HG02981 (cell line): ENCODE measurements at regions not wholly inside any gene's neighbourhood (a gene's known extent, or its start where the extent isn't known, plus 50 kb on each side); places are given as distances from the start of the nearest gene placed in this dataset.
"Not testable (repeated sequence)": the region's sequence is repeated elsewhere in the genome, so short reads cannot be mapped to it uniquely, and the experiment has no call there.

ENCODE experiments used
- ATAC-seq: cut with Tn5 transposase; IDR thresholded peaks from one replicate; pipeline ENCODE4 v1.9.1; 2021; ENCODE audit warnings: mild to moderate bottlenecking, moderate library complexity; ENCODE audit not compliant: unreplicated experiment

DNA sequence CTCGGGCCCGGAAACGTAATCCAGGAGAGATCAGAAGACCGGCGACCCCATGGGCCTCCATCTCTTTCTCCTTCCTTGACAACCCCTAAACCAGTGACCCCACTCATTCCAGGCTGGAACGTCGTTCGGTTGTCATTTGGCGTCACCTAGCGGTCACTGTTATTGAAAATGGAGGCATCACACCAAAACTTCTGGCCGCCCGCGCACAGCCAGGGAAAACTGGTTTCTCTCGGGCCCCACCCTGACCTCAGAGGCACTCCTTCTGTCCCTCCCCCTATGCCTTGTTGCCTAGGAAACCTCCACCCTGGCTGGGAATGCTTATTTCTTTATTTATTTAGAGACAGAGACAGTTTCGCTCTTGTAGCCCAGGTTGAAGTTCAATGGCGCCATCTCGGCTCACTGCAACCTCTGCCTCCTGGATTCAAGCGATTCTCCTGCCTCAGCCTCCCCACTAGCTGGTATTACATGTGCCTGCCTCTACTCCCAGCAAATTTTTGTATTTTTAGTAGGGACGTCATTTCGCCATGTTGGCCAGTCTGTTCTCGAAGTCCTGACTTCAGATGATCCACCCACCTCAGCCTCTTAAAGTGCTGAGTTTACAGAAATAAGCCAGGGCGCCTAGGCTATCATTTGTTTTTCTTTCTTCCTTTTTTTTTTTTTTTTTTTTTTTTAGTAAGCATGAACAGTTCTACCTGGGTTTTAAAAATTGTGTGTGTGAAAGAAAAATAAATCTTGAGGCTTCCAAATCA lies 2144.1 kb upstream of the TPTE start:
- ATAC-seq = peak; percentile 57

GRCh38 chr21:8380419-8381079 lies 2140.8 kb upstream of the TPTE start:
- not testable (repeated sequence) for ATAC-seq

DNA sequence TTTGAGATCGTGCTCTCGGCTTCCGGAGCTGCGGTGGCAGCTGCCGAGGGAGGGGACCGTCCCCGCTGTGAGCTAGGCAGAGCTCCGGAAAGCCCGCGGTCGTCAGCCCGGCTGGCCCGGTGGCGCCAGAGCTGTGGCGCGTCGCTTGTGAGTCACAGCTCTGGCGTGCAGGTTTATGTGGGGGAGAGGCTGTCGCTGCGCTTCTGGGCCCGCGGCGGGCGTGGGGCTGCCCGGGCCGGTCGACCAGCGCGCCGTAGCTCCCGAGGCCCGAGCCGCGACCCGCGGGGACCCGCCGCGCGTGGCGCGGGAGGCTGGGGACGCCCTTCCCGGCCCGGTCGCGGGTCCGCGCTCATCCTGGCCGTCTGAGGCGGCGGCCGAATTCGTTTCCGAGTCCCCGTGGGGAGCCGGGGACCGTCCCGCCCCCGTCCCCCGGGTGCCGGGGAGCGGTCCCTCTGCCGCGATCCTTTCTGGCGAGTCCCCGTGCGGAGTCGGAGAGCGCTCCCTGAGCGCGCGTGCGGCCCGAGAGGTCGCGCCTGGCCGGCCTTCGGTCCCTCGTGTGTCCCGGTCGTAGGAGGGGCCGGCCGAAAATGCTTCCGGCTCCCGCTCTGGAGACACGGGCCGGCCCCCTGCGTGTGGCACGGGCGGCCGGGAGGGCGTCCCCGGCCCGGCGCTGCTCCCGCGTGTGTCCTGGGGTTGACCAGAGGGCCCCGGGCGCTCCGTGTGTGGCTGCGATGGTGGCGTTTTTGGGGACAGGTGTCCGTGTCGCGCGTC lies 2133.0 kb upstream of the TPTE start:
- not testable (repeated sequence) for ATAC-seq

- not testable (repeated sequence) for ATAC-seq
These were observed 2132.5 kb upstream of the TPTE start for GRCh38 chr21:8388940-8389238.

DNA sequence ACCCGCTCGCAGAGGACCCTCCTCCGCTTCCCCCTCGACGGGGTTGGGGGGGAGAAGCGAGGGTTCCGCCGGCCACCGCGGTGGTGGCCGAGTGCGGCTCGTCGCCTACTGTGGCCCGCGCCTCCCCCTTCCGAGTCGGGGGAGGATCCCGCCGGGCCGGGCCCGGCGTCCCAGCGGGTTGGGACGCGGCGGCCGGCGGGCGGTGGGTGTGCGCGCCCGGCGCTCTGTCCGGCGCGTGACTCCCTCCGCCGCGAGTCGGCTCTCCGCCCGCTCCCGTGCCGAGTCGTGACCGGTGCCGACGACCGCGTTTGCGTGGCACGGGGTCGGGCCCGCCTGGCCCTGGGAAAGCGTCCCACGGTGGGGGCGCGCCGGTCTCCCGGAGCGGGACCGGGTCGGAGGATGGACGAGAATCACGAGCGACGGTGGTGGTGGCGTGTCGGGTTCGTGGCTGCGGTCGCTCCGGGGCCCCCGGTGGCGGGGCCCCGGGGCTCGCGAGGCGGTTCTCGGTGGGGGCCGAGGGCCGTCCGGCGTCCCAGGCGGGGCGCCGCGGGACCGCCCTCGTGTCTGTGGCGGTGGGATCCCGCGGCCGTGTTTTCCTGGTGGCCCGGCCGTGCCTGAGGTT lies 2130.7 kb upstream of the TPTE start:
- not testable (repeated sequence) for ATAC-seq

- ATAC-seq = not testable (repeated sequence)
These were observed 2127.0 kb upstream of the TPTE start for GRCh38 chr21:8394380-8394779.

DNA sequence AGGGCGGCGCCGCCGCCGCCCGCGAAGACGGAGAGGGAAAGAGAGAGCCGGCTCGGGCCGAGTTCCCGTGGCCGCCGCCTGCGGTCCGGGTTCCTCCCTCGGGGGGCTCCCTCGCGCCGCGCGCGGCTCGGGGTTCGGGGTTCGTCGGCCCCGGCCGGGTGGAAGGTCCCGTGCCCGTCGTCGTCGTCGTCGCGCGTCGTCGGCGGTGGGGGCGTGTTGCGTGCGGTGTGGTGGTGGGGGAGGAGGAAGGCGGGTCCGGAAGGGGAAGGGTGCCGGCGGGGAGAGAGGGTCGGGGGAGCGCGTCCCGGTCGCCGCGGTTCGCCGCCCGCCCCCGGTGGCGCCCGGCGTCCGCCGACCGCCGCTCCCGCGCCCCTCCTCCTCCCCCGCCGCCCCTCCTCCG lies 2125.4 kb upstream of the TPTE start:
- ATAC-seq = not testable (repeated sequence)

GRCh38 chr21:8398870-8399437 lies 2122.4 kb upstream of the TPTE start:
- ATAC-seq = not testable (repeated sequence)

DNA sequence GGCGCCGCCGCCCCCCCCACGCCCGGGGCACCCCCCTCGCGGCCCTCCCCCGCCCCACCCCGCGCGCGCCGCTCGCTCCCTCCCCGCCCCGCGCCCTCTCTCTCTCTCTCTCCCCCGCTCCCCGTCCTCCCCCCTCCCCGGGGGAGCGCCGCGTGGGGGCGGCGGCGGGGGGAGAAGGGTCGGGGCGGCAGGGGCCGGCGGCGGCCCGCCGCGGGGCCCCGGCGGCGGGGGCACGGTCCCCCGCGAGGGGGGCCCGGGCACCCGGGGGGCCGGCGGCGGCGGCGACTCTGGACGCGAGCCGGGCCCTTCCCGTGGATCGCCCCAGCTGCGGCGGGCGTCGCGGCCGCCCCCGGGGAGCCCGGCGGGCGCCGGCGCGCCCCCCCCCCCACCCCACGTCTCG lies 2121.5 kb upstream of the TPTE start:
- not testable (repeated sequence) for ATAC-seq

- not testable (repeated sequence) for ATAC-seq
These were observed 2119.6 kb upstream of the TPTE start for GRCh38 chr21:8401799-8402198.

DNA sequence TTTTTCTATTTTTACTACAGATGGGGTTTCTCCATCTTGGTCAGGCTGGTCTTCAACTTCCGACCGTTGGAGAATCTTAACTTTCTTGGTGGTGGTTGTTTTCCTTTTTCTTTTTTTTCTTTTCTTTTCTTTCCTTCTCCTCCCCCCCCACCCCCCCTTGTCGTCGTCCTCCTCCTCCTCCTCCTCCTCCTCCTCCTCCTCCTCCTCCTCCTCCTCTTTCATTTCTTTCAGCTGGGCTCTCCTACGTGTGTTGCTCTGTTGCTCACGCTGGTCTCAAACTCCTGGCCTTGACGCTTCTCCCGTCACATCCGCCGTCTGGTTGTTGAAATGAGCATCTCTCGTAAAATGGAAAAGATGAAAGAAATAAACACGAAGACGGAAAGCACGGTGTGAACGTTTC lies 2115.1 kb upstream of the TPTE start:
- ATAC-seq = not testable (repeated sequence)

DNA sequence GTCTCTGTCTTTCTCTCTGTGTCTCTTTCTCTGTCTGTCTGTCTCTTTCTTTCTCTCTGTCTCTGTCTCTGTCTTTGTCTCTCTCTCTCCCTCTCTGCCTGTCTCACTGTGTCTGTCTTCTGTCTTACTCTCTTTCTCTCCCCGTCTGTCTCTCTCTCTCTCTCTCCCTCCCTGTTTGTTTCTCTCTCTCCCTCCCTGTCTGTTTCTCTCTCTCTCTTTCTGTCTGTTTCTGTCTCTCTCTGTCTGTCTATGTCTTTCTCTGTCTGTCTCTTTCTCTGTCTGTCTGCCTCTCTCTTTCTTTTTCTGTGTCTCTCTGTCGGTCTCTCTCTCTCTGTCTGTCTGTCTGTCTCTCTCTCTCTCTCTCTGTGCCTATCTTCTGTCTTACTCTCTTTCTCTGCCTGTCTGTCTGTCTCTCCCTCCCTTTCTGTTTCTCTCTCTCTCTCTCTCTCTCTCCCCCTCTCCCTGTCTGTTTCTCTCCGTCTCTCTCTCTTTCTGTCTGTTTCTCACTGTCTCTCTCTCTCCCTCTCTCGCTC lies 2110.2 kb upstream of the TPTE start:
- ATAC-seq = not testable (repeated sequence)

DNA sequence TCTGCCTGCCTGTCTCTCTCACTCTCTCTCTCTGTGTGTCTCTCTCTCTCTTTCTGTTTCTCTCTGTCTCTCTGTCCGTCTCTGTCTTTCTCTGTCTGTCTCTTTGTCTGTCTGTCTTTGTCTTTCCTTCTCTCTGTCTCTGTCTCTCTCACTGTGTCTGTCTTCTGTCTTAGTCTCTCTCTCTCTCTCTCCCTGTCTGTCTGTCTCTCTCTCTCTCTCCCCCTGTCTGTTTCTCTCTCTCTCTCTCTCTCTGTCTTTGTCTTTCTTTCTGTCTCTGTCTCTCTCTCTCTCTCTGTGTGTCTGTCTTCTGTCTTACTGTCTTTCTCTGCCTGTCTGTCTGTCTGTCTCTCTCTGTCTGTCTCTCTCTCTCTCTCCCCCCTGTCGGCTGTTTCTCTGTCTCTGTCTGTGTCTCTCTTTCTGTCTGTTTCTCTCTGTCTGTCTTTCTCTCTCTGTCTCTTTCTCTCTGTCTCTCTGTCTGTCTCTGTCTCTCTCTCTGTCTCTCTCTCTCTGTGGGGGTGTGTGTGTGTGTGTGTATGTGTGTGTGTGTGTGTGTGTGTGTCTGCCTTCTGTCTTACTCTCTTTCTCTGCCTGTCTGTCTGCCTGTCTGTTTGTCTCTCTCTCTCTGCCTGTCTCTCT lies 2101.3 kb upstream of the TPTE start:
- peak; percentile 87 for ATAC-seq

DNA sequence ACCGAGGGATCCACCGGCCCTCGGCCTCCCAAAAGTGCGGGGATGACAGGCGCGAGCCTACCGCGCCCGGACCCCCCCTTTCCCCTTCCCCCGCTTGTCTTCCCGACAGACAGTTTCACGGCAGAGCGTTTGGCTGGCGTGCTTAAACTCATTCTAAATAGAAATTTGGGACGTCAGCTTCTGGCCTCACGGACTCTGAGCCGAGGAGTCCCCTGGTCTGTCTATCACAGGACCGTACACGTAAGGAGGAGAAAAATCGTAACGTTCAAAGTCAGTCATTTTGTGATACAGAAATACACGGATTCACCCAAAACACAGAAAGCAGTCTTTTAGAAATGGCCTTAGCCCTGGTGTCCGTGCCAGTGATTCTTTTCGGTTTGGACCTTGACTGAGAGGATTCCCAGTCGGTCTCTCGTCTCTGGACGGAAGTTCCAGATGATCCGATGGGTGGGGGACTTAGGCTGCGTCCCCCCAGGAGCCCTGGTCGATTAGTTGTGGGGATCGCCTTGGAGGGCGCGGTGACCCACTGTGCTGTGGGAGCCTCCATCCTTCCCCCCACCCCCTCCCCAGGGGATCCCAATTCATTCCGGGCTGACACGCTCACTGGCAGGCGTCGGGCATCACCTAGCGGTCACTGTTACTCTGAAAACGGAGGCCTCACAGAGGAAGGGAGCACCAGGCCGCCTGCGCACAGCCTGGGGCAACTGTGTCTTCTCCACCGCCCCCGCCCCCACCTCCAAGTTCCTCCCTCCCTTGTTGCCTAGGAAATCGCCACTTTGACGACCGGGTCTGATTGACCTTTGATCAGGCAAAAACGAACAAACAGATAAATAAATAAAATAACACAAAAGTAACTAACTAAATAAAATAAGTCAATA lies 2093.4 kb upstream of the TPTE start:
- ATAC-seq = peak; percentile 42

GRCh38 chr21:8428668-8429456 lies 2092.5 kb upstream of the TPTE start:
- ATAC-seq = peak; percentile 64

GRCh38 chr21:8434710-8435109 lies 2086.7 kb upstream of the TPTE start:
- ATAC-seq = not testable (repeated sequence)

- ATAC-seq = not testable (repeated sequence)
These were observed 2078.3 kb upstream of the TPTE start for GRCh38 chr21:8443093-8443492.

GRCh38 chr21:8449807-8450206 lies 2071.6 kb upstream of the TPTE start:
- ATAC-seq = not testable (repeated sequence)
